ENCODE measurements at regions not wholly inside any gene's neighbourhood (a gene's known extent, or its start where the extent isn't known, plus 50 kb on each side); places are given as distances from the start of the nearest gene placed in this dataset.
A peak's percentile ranks its signal among the peaks of the same experiment; 100 is the strongest.

GRCh38 chr22:27413702-27414101 lies 387.9 kb downstream of the MN1 start:
- no peak for DNase-seq (ENCODE audit: low spot score)

- DNase-seq (ENCODE audit: low spot score) = peak; percentile 89
These were observed 384.8 kb downstream of the MN1 start for GRCh38 chr22:27416511-27417420.

GRCh38 chr22:27417421-27417814 lies 384.1 kb downstream of the MN1 start:
- DNase-seq (ENCODE audit: low spot score) = no peak

GRCh38 chr22:27418261-27418660 lies 383.3 kb downstream of the MN1 start:
- no peak for DNase-seq (ENCODE audit: low spot score)

DNA sequence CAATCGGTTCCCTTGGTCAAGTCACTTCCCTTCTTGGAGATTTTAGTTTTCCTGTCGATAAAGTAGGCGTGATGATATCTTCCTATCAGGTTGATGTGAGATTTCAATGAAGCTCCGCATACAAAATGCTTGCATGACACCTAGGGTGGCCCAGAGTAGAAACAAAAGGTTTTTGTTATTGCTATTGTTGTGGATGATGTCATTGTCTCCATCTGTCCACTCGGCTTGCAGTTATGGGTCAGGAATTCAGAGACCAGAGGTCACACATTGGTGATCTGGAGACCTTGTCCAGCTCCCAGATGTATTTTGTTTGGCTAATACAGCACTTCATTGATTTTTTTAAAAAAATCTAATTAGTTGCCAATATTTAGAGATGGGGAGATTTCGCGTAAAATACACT lies 382.1 kb downstream of the MN1 start:
- no peak for DNase-seq (ENCODE audit: low spot score)

GRCh38 chr22:27420195-27420816 lies 381.2 kb downstream of the MN1 start:
- no peak for DNase-seq (ENCODE audit: low spot score)

- DNase-seq (ENCODE audit: low spot score) = peak; percentile 90
These were observed 380.7 kb downstream of the MN1 start for GRCh38 chr22:27420817-27421361.

DNA sequence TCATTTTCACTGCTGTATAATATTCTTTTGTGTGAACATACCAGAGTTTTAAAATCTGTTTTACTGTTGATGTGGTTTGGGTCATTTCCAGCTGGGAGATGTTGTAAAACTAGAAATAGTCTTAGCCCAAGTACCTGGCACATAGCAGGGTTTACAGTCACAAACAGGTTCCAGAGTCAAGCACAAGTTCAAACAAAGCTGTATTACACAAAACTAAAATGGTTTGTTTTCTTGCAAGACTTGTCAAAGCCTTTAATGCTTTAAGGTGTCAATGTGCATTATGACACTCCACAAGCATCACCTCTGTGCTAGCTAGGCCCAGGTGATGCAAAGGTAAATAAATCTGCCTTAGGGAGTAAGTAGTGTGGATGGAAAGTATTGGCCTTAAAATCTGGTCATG lies 379.1 kb downstream of the MN1 start:
- DNase-seq (ENCODE audit: low spot score) = no peak

DNA sequence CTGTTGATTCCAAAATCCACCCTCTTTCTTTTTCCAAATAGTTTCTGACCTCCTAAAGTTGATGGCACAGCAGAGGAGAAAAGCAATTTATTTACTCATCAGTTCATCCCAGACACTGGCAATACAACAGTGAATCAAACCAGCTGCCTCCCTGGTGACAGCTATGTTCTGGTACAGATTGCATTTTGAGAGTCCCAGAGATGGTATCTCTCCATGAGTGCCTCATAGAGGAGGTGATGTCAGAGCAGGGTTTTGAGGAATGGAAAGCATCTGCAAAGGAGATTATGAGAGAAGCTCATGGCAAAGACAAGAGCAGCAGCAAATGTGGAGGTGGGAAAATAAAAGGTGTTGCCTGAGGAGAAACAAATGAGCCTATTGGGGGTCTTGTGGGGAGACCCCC lies 377.2 kb downstream of the MN1 start:
- DNase-seq (ENCODE audit: low spot score) = peak; percentile 32

DNA sequence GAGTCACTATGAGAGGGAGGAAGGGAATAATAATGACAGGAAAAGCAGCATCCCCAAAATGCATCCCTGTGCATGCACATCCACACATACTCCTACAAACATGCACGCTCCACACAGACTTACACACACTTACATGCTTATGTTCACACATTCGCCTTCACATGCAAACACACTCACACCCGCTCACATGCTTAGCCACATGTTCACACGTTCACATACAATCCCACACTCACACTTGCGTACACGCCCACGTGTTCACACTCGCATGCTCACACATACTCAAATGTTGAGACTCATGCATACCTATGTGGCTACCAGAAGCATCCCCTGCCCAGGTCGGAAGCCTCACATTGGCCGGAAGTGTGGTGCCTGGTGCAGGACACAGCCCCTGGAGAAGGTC lies 372.1 kb downstream of the MN1 start:
- DNase-seq (ENCODE audit: low spot score) = no peak

DNA sequence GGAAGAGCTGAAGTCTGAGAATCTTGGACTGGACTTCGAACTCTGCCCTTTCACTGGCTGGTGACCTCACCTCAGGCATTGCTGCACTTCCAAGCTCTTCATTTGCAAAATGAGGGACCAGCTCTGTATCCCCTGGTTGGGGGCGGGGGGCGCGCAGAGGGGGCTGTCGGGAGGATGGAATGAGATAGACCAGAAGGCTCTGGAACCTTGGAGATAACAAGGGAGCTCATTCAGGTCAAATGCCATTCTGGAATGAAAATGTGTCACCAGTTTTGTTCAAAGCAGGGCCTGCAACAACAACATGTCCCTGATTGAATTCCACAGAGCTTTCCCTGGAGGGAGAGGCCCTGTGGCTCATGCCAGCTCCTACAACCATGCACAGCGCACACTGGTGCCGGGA lies 370.5 kb downstream of the MN1 start:
- DNase-seq (ENCODE audit: low spot score) = no peak

DNA sequence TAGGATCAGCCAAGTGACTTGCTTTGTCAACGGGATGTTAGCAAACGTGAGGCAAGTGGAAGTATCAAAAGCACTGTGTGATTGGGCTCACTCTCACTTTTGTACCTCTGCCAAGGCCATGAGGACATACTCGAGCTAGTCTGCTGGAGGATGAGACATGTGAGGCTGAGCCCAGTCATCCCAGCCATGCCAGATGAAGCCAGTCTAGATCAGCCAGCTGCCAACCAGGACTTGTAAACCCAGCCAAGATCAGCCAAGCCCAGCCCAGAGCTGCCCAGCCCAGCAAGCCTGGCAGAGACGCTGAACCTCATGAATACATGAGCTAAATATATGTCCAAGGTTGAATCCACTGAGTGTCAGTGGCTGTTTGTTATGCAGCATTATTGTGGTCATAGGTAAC lies 369.7 kb downstream of the MN1 start:
- DNase-seq (ENCODE audit: low spot score) = no peak

DNA sequence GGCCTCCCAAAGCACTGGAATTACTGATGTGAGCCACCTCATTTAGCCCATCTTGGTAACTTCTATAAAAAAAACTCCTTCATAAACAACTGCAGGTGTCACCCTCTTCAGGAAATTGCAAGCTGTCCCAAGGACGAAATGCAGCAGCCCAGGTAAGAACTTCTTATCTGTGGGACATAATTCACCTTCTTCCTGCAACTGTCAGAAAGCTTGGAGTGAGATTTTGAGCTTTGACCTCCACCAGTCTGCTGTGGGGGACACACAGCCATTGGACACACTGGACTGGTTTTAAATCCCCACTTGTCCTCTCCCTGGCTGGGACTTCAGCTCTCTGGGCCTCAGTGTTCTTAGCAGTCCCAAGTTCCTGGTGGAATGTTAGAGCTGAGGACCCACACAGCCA lies 368.5 kb downstream of the MN1 start:
- DNase-seq (ENCODE audit: low spot score) = no peak

DNA sequence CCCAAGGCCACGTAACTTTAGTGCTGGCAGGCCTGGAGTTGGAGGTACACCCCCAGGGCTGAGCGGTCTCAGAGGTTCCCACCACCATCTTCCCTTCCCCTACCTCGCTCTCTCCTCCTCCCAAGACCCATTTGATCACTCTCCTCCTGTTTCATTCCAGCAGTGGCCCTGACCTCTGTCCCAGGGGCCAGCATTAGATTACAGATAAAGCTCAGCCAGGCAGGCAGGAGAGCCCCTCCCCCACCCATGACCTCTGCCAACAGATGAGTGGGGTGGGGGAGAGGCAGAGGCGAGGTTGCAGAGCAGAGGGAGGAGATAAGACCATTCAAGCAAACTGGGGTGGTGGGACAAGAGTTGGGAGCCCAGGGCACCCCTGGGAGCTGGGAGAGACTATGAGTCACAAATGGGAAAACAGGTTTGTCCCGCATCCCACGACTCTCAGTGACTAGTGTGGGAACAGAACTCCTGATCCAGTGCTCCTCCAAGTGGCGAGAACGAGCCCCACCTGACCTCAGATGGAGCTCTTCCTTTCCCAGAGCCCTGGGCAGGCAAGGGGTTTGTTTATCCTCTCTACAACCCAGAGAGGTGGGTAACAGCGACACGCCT lies 367.9 kb downstream of the MN1 start:
- DNase-seq (ENCODE audit: low spot score) = no peak

GRCh38 chr22:27434898-27435297 lies 366.7 kb downstream of the MN1 start:
- no peak for DNase-seq (ENCODE audit: low spot score)

- peak; percentile 78 for DNase-seq (ENCODE audit: low spot score)
These were observed 365.5 kb downstream of the MN1 start for GRCh38 chr22:27435844-27436576.

DNA sequence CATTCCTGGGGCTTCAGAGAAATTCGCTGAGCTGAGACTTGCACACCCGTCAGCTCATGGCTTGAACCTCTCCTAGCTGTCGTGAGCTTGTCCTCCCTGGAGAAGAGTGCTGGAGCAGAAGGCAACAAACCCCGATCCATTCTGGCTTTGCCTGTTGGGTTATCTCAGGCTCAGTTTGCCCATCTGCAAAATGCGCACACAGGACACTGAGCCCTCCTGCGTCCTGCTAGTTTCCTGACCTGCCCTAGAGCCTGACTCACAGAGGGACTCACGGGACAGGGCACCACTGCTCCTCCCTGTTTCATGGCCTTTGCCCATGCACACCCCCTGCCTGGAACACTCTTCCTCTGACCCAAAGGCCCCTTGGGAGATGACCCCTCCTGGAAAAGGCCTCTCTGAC lies 365.0 kb downstream of the MN1 start:
- DNase-seq (ENCODE audit: low spot score) = no peak

DNA sequence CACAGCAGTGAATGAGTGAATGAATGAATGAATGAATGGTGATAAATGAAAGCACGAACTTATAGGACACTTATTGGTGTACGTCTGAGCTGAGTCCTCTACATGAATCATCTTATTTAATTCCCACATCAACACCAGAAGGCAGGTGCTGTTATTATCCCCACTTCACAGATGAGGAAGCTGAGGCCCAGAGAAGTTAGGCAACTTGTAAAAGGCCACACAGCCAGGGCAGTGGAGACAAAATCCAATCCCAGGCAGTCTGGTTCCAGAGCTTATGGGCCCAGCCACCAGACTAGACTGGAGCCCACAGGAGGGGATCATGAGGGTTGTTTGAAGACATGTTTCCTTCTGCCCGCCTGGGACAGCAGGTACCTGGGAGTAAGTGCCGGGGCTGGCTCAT lies 364.0 kb downstream of the MN1 start:
- DNase-seq (ENCODE audit: low spot score) = no peak

DNA sequence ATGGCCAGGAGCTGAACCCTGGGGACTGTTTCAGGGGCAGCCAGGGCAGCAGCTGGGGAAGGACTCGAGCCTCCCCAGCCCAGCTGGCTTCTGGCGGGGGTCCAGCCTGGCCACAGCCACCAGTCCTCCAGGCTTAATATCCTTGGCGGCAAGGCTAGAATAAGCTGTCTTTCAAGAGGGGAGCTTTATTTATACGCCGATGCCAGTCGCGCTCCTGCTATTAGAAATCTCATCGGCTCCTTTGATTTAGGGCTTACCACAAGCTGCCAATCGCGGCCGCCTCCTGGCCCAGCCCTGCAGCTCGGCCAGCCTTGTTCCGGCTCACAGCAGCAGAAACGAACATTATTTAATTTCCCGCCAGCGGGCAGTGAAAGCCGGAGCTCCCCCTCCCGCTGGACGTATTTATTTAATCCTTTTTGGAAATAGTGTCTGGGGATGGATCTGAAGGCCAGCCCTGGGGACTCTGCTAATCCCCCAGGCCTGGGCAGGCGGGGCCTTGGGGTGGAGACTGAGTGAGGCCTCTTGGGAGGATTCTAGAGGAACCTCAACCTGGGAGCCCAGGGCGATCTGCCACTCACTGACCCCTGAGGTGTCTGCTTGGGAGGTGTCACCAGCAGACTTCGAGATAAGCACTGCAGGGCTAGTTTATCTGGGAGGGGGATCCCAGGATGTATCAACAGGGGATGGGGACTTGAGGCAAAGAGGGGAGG lies 363.1 kb downstream of the MN1 start:
- DNase-seq (ENCODE audit: low spot score) = peak; percentile 59

DNA sequence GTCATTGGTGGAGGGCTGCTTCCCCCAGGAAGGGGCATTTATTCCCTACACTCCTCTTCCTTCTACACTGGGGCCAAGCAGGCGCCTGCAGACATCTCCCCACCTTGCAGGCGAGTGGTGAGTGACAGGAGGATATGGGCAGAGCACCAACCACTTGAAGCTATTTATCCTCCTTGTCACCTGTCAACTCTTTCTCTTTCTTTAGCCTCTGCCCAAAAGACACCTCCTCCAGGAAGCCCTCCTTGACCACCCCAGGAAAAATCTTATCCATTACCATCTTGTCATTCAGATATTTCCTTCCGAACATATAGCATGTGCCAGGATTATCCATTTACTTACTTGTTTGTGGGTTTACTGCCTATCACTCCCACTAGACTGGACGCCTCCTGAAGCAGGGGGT lies 362.4 kb downstream of the MN1 start:
- DNase-seq (ENCODE audit: low spot score) = no peak

- DNase-seq (ENCODE audit: low spot score) = no peak
These were observed 361.2 kb downstream of the MN1 start for GRCh38 chr22:27440304-27440865.

Measured in AG20443 (cell line).